OCI-LY1 (cell line): ENCODE measurements at regions not wholly inside any gene's neighbourhood (a gene's known extent, or its start where the extent isn't known, plus 50 kb on each side); places are given as distances from the start of the nearest gene placed in this dataset.

Source experiments
- EZH2 ChIP-seq: fragments of 200-600 bp; sonication (generic), shearing (Covaris generic); IDR thresholded peaks from 2 replicates; pipeline ENCODE4 v1.8.0; 2017; ENCODE audit warnings: borderline replicate concordance, mixed run types, mild to moderate bottlenecking, antibody characterized with exemption, low read length, moderate library complexity, mixed read lengths
- TF ChIP-seq, protein P1 (sequence below): fragments of 200-600 bp; sonication (generic), shearing (Covaris generic); IDR thresholded peaks from 2 replicates; pipeline ENCODE4 v1.5.1; 2017; ENCODE audit warnings: mild to moderate bottlenecking, antibody characterized with exemption, low read length, moderate library complexity, mixed read lengths

GRCh38 chr22:49583886-49584505, 243.7 kb downstream of the BRD1 start:
- TF ChIP-seq, protein P1, sequence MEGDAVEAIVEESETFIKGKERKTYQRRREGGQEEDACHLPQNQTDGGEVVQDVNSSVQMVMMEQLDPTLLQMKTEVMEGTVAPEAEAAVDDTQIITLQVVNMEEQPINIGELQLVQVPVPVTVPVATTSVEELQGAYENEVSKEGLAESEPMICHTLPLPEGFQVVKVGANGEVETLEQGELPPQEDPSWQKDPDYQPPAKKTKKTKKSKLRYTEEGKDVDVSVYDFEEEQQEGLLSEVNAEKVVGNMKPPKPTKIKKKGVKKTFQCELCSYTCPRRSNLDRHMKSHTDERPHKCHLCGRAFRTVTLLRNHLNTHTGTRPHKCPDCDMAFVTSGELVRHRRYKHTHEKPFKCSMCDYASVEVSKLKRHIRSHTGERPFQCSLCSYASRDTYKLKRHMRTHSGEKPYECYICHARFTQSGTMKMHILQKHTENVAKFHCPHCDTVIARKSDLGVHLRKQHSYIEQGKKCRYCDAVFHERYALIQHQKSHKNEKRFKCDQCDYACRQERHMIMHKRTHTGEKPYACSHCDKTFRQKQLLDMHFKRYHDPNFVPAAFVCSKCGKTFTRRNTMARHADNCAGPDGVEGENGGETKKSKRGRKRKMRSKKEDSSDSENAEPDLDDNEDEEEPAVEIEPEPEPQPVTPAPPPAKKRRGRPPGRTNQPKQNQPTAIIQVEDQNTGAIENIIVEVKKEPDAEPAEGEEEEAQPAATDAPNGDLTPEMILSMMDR, result no peak
- TF ChIP-seq EZH2, result no peak
